ENCODE measurements at regions not wholly inside any gene's neighbourhood (a gene's known extent, or its start where the extent isn't known, plus 50 kb on each side); places are given as distances from the start of the nearest gene placed in this dataset.

- BruUV-seq (replicated peaks): no TSS peak
- H3K4me2 ChIP-seq (ENCODE audit: low read length): no peak overlapping the region
- DNase-seq (ENCODE audit: low read depth, low spot score): no peak
- intact Hi-C loops (cut with micrococcal nuclease): no loop called here
- RAD21 ChIA-PET (ENCODE audit: low non-redundant PET in 1 of 2, low total read pairs in 2 of 2, uncharacterized antibody in 2 of 2, unreplicated experiment in 2 of 2): no interaction called here
- H3K9me3 ChIP-seq (ENCODE audit: control insufficient read depth in 1 of 2, insufficient read depth in 1 of 2, low read depth in 1 of 2, low read length in 2 of 2): no peaks in the 10 kb centered on the region
- CTCF ChIA-PET: no interaction called here
- H3K36me3 ChIP-seq (ENCODE audit: control insufficient read depth in 1 of 2, insufficient read depth in 2 of 2, low read length in 2 of 2): no peaks in the 10 kb centered on the region
- H2AFZ ChIP-seq (ENCODE audit: low read depth, low read length, poor library complexity, severe bottlenecking): no peak overlapping the region
- no peak overlapping the region for H3K27ac ChIP-seq (ENCODE audit: low read depth, low read length)
- no peak overlapping the region for H3K9ac ChIP-seq (ENCODE audit: low read length)
- H3K4me1 ChIP-seq (ENCODE audit: control insufficient read depth in 1 of 2, insufficient read depth in 2 of 2, low read length in 2 of 2): no peaks in the 10 kb centered on the region
- POLR2A ChIA-PET: no interaction called here
- no peaks in the 10 kb centered on the region for H4K20me1 ChIP-seq (ENCODE audit: insufficient read depth)
- H3K9me2 ChIP-seq (ENCODE audit: insufficient read depth): no peaks in the 10 kb centered on the region
- ATAC-seq: no peak
- no peak for TF ChIP-seq POLR2AphosphoS5 (IDR thresholded peaks at IDR 0.05; ENCODE audit: low read depth, low read length)
- TF ChIP-seq TCF7L2 (IDR thresholded peaks at IDR 0.05; ENCODE audit: borderline replicate concordance, extremely low read depth, insufficient read depth, insufficient read length): no peak
- TF ChIP-seq ATF3 (IDR thresholded peaks at IDR 0.05): no peak
- no peak for TF ChIP-seq EZH2phosphoT487 (IDR thresholded peaks at IDR 0.05; ENCODE audit: borderline replicate concordance)
- no peak for TF ChIP-seq YY1 (IDR thresholded peaks at IDR 0.05; ENCODE audit: extremely low read depth, insufficient replicate concordance, low read depth, low read length)
- no peak overlapping the region for H3K4me3 ChIP-seq (replicated peaks in 1 of 2; ENCODE audit: low read depth in 1 of 2, low read length in 2 of 2)
- H3K27me3 ChIP-seq (ENCODE audit: insufficient read depth, low read length): peaks cover 44% of the 10 kb centered on the region
- no peaks in the 10 kb centered on the region for H3K79me2 ChIP-seq (ENCODE audit: insufficient read depth, low read length)
Observed at GRCh38 chr7:25752154-25752553, 399.8 kb upstream of the NFE2L3 start.

DNA sequence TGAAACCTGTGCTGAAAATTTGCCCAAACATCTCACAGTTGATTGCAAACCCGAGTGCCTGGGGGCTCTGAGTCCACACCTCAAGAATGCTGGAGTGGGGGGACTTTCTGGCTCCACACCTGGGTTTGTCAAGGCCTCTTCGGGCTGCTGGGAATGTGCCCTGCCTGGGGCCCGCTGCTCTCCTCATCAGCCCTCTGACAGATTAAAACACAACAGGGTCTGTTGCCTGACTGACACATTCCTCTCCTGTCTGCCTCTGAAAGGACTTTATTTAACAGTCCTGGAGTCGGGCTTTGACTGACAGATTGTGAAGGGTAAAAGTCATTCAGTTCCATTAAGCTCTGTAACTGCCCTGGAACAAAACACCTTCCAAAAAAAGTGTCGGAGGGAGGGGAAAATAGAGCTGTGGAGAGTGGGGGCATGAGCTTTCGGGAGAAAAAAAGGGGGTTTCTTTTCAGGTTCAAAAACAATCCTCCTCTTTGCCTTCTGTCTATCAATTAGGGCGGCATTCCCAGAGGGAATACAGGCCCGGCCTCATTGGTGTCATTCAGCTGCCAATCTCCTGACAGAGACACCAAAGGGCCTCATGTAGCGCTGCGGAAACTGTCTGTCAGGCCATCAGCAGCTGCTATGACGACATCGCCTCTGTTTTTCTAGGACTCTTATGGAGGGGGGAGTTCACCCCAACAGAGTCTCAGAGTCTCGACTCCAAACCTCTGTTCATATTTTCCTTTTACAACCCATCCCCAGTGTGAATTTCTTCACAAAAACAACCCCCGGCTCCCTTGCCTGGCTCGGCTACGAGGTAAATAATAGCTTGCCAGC, 398.8 kb upstream of the NFE2L3 start:
- TF ChIP-seq, protein P1, sequence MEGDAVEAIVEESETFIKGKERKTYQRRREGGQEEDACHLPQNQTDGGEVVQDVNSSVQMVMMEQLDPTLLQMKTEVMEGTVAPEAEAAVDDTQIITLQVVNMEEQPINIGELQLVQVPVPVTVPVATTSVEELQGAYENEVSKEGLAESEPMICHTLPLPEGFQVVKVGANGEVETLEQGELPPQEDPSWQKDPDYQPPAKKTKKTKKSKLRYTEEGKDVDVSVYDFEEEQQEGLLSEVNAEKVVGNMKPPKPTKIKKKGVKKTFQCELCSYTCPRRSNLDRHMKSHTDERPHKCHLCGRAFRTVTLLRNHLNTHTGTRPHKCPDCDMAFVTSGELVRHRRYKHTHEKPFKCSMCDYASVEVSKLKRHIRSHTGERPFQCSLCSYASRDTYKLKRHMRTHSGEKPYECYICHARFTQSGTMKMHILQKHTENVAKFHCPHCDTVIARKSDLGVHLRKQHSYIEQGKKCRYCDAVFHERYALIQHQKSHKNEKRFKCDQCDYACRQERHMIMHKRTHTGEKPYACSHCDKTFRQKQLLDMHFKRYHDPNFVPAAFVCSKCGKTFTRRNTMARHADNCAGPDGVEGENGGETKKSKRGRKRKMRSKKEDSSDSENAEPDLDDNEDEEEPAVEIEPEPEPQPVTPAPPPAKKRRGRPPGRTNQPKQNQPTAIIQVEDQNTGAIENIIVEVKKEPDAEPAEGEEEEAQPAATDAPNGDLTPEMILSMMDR (IDR thresholded peaks at IDR 0.05 in 2 of 3, conservative IDR thresholded peaks at IDR 0.05 in 1 of 3; ENCODE audit: borderline replicate concordance in 1 of 3, insufficient read depth in 1 of 3, low read depth in 2 of 3, low read length in 2 of 3): no peak
- TF ChIP-seq ZFX (IDR thresholded peaks at IDR 0.05) (no peak), EZH2 (IDR thresholded peaks at IDR 0.05) (no peak), SP1 (IDR thresholded peaks at IDR 0.05; ENCODE audit: low read depth) (no peak), EZH2phosphoT487 (IDR thresholded peaks at IDR 0.05; ENCODE audit: borderline replicate concordance) (no peak), ATF3 (IDR thresholded peaks at IDR 0.05) (no peak), SIN3A (IDR thresholded peaks at IDR 0.05; ENCODE audit: low read depth) (no peak), CEBPB (IDR thresholded peaks at IDR 0.05; ENCODE audit: low read depth) (no peak), ELF1 (IDR thresholded peaks at IDR 0.05; ENCODE audit: borderline replicate concordance, low read depth) (no peak)
- H3K36me3 ChIP-seq (ENCODE audit: control insufficient read depth in 1 of 2, insufficient read depth in 2 of 2, low read length in 2 of 2): no peaks in the 10 kb centered on the region
- no peaks in the 10 kb centered on the region for H3K9me3 ChIP-seq (ENCODE audit: control insufficient read depth in 1 of 2, insufficient read depth in 1 of 2, low read depth in 1 of 2, low read length in 2 of 2)
- DNase-seq (ENCODE audit: low read depth, low spot score) (no peak), ATAC-seq (no peak)
- H3K79me2 ChIP-seq (ENCODE audit: insufficient read depth, low read length): no peaks in the 10 kb centered on the region
- intact Hi-C loops (cut with micrococcal nuclease): no loop called here
- H3K27me3 ChIP-seq (ENCODE audit: insufficient read depth, low read length): peaks cover 54% of the 10 kb centered on the region
- H3K4me1 ChIP-seq (ENCODE audit: control insufficient read depth in 1 of 2, insufficient read depth in 2 of 2, low read length in 2 of 2): no peaks in the 10 kb centered on the region
- POLR2A ChIA-PET: no interaction called here
- no peak overlapping the region for H3K9ac ChIP-seq (ENCODE audit: low read length)
- no peak overlapping the region for H3K27ac ChIP-seq (ENCODE audit: low read depth, low read length)
- no peak overlapping the region for H3K4me2 ChIP-seq (ENCODE audit: low read length)
- H3K4me3 ChIP-seq (replicated peaks in 1 of 2; ENCODE audit: low read depth in 1 of 2, low read length in 2 of 2): no peak overlapping the region
- no peak overlapping the region for H2AFZ ChIP-seq (ENCODE audit: low read depth, low read length, poor library complexity, severe bottlenecking)
- no TSS peak for BruUV-seq (replicated peaks)
- RAD21 ChIA-PET (ENCODE audit: low non-redundant PET in 1 of 2, low total read pairs in 2 of 2, uncharacterized antibody in 2 of 2, unreplicated experiment in 2 of 2): no interaction called here
- CTCF ChIA-PET: no interaction called here
- H3K9me2 ChIP-seq (ENCODE audit: insufficient read depth): no peaks in the 10 kb centered on the region
- no peaks in the 10 kb centered on the region for H4K20me1 ChIP-seq (ENCODE audit: insufficient read depth)

Measured in HCT116 (cell line).